G401.6 (cell line): ENCODE measurements at regions not wholly inside any gene's neighbourhood (a gene's known extent, or its start where the extent isn't known, plus 50 kb on each side); places are given as distances from the start of the nearest gene placed in this dataset.

Experiments
- FAIRE-seq: peaks from 2 replicates; lab custom pipeline; 2012; peaks lifted over from hg19 to GRCh38; lab: Jason Lieb, UNC

DNA sequence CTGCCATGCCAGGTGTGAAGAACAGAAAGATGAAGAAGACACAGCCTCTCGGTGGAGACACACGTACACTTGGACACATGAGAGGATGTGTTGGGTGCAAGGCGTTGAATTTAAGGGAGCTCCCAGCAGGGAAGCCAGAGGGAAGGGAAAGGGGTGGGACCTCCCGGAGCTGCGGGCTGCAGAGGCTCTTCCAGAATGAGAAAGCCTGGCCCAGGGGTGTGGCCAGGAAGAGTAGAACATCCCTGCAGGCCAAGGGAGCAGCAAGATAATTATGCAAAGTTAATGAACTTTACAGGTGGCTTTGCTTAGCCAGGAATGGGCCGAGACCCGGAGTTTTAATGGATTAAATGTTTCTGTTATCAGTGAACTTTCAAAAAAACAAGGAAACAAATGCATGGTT, 270.3 kb downstream of the KLF6 start:
- no peak for FAIRE-seq

GRCh38 chr10:3512263-3512662, 272.7 kb downstream of the KLF6 start:
- FAIRE-seq = no peak

GRCh38 chr10:3511483-3511882, 273.5 kb downstream of the KLF6 start:
- no peak for FAIRE-seq

DNA sequence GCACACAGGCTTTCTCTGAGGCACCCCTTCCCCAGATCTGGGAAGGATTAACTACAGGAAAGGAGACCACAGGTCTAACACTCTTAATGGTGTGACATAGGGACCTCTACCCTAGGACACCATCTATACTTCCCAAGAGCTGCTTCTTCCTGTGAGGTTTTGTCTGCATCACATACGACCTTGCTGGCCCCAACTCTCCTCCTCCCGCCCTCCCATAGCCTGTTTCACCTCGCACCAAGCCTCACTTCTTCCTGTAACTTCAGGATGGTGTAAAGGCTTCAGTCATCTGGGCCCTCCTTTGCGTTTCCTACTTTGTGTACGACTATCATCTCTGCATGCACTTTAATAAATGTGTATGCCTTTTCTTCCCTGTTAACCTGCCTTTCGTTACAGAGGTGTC, 274.3 kb downstream of the KLF6 start:
- no peak for FAIRE-seq

GRCh38 chr10:3509355-3509754, 275.7 kb downstream of the KLF6 start:
- FAIRE-seq = no peak

- FAIRE-seq = no peak
Observed at GRCh38 chr10:3503299-3503698, 281.7 kb downstream of the KLF6 start.

DNA sequence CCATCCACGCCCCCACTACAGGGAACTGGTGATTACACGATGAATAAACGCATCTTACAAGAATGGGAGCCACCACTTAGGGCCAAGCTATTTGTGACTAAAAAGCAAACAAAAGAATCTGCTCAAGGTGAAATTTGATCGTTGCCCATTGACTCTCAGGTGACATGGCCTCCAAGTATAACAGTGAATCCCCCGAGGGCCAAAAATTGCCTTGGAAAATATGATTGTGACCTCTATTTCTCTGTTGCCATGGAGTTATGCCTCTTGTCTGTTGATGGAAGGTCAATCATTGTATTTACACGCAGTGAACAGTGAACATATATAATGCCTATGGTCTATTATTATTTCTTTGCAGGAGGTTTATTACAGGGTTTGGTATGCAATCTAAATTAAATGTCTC, 282.3 kb downstream of the KLF6 start:
- no peak for FAIRE-seq

DNA sequence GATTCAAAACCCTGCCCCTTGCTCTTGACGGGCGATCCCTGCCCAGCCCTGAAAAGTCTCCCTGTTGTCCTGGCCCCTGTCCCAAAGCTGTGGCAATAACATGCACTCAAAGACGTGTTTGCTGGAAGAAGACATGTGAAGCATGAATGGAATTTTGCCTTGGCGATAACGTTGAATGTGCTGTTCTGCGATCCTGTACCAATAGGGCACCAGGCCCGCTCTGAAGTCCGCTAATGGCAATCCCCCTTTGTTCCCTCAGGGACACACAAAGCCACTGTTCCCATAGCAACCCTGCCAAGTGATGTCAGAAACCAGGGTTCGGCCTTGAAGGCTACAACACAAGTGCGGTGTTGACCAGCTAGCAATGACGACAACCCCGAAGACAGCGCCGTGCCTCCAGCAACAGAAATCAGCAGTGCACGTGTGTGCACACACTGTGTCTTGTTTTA, 284.6 kb downstream of the KLF6 start:
- no peak for FAIRE-seq

DNA sequence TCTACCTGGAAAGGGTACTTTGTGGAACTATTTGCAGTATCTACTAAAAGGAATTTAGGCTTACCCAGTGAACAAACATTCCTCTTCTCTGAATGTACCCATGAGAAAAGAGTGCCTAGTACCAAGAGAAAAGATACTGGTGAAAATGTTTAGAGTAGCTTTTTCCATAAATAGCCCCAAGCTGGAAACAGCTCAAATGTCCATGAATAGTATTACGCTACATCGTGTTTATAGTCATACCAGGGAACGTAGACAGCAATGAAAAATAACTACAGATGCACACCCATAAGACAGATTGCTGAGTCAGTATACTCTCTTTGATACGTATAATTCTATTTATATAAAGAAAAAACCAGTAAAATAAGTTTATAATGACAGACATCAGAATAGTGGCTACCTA, 285.9 kb downstream of the KLF6 start:
- no peak for FAIRE-seq

DNA sequence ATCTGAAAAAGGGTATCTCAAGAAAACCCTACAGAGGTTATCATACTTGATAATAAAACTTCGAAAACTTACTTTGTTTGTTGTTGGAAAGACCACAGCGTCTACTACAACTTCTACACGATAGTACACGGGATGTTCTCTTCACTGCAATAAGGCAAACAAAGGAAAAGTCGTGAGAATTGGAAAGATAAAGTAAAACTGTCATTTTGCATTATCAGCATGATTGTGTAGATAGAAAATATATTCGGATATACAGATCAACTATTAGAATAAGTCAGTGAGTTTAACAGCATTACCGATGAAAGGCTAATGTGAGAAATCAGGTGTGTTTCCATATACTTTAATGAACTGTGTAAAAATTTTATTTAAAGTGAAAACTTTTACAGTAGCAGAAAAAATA, 287.4 kb downstream of the KLF6 start:
- FAIRE-seq = no peak

DNA sequence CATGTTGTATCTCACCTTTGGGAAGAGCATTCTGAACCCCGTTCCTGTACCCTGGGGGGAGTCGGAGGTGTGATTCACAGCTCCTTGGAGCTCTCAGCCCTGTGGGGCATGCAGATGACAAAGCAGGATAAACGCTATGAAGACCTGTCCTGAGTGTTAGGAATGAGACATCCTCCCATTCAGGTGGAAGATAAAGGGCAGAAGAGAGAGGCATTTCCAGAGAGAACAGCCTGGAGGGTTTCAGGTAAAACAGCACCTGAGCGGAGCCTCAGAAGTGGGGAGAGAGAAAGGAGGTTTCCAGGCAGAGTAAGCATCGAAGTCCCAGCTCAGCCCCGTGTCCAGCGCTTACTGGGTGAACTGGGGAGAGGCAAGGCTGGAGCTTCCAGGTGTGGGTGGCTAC, 288.9 kb downstream of the KLF6 start:
- FAIRE-seq = no peak

DNA sequence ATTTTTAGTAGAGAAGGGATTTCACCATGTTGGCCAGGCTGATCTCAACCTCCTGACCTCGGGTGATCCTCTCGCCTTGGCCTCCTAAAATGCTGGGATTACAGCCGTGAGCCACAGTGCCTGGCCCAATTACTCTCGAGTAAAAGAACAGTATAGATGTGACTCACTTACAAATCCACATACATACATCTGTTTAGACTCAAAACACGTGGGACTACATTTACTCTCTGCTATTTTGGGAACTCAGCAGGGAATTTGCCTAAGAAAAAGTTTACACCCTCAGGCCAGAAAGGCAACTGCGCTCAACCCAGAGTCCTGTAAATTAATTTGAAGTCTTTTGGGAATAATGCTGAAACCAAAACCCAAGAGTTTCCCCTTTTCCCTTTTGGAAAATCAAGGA, 289.7 kb downstream of the KLF6 start:
- FAIRE-seq = no peak

- no peak for FAIRE-seq
Observed at GRCh38 chr10:3494838-3495230, 290.2 kb downstream of the KLF6 start.

DNA sequence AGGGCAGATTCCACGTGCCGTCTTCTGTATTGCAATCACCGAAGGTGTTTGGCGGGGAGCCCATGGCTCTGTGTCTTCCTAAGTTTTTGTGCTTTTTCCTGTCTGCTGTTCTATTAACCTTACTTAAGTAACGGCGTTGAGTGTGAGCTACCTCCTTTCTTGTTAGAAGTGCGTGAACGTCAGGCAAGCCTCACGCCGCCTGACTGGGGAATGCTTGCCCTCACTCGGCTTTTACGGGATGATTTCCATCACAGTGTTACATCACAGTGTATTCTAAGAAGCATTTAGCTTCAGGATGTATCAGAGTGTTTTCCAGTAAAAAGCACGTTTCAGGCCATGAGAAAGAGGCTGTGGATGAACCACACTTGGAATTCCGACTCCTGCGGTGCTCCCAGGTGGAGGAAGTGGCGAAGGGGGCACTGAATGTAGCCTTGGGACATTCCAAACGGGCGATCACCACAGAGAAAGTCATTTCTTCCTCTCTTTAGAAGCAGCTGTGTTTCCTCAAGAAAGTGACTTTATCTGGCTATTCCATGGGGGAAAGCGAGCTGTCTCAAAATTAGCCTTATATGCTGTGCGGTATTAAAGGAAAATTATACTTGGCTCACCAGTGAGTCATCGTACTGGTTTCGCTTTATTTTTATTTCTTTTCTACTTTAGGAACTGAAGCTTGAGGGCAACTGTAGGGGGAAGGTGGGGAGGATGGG, 290.7 kb downstream of the KLF6 start:
- no peak for FAIRE-seq

- FAIRE-seq = no peak
Observed at GRCh38 chr10:3493621-3494020, 291.4 kb downstream of the KLF6 start.

GRCh38 chr10:3491571-3491970, 293.4 kb downstream of the KLF6 start:
- no peak for FAIRE-seq

DNA sequence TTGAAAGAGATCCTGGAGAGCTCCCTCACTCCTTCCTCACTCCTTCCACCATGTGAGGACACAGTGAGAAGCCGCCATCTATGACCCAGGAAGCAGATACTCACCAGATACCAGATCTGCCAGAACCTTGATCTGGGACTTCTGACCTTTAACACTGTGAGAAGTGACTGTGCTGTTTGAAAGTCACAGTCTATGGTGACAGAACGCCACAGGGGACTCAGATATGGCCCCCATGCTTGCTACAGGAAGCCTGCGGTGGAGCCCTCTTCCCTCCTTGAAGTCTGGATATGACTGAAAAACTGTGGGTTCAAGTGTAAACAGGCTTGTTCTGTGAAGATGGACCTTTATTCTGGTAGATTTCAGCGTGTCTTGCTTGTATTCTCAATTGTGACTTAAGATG, 297.8 kb downstream of the KLF6 start:
- no peak for FAIRE-seq

- no peak for FAIRE-seq
Observed at GRCh38 chr10:3486346-3487065, 298.5 kb downstream of the KLF6 start.

GRCh38 chr10:3485057-3485686, 299.8 kb downstream of the KLF6 start:
- FAIRE-seq = no peak

DNA sequence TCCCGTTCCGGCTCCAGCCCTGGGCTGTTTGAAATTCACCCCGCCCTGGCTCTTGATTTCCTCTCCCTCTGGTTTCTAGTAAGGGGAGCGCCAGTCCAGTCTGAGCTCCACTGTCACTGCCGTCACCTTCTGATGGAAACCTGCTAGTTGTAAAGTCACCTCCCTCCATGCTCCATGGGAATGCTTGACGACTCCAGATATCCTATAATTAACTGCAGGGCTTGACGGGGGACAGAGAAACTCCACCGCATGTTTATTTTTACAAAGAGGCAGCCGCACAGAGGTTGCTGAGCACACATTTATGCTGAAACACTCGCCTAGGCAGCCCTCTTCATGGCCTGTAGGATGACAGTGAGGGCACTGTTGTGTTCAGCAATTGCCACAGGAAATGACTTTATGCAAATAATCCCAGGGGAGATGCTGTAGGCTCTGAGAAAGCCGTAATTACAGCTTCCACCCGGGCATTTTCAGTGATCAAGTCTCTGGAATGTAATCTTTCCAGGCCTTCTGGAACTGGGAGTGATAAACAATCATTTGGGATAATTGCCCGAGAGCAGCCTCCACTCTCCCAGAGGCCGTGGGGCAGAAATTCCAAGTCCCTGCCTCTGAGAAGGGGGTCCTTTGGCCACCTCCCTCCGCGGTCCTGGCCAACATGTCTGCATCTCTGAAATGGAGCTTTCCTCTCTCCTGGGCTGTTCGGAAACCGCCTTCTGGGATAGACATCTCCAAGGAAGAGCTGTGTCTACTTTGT, 300.5 kb downstream of the KLF6 start:
- FAIRE-seq = no peak

GRCh38 chr10:3482200-3482993, 302.6 kb downstream of the KLF6 start:
- no peak for FAIRE-seq

- no peak for FAIRE-seq
Observed at GRCh38 chr10:3481496-3481895, 303.5 kb downstream of the KLF6 start.
